ENCODE measurements at regions not wholly inside any gene's neighbourhood (a gene's known extent, or its start where the extent isn't known, plus 50 kb on each side); places are given as distances from the start of the nearest gene placed in this dataset.
"Not testable (repeated sequence)": the region's sequence is repeated elsewhere in the genome, so short reads cannot be mapped to it uniquely, and the experiment has no call there.

GRCh38 chr4:156377036-156377710 is 423.5 kb upstream of the CTSO start:
- H3K27ac Mint-ChIP-seq, result peak overlapping the region in 1 of 7 donors; percentile 47
- Histone ChIP-seq H3K4me3 (ENCODE audit: low read length in 2 of 2) (no peak overlapping the region), H3K4me1 (ENCODE audit: insufficient read depth, low read length) (no peaks in the 10 kb centered on the region), H3K36me3 (ENCODE audit: insufficient read depth, low read length) (no peaks in the 10 kb centered on the region), H3K27ac (ENCODE audit: low read depth, low read length) (no peak overlapping the region), H3K9me3 (ENCODE audit: control insufficient read depth in 1 of 2, low read length in 2 of 2) (no peaks in the 10 kb centered on the region), H3K27me3 (ENCODE audit: insufficient read depth, low read length) (no peaks in the 10 kb centered on the region)
- peaks cover 0 to 4% (median 0%) of the 10 kb centered on the region in 8 donors for H3K9me3 Mint-ChIP-seq
- ChIA-PET POLR2A (ENCODE audit: partially characterized antibody) (no interaction called here), CTCF (ENCODE audit: partially characterized antibody) (no interaction called here)
- intact Hi-C loops (cut with micrococcal nuclease), result no loop called here
- no peaks in the 10 kb centered on the region for H3K36me3 Mint-ChIP-seq
- H3K4me1 Mint-ChIP-seq, result no peaks in the 10 kb centered on the region
- H3K27me3 Mint-ChIP-seq, result no peaks in the 10 kb centered on the region
- no peak overlapping the region for H3K4me3 Mint-ChIP-seq
- no peak for DNase-seq

GRCh38 chr4:156374894-156375293 is 421.2 kb upstream of the CTSO start:
- no peaks in the 10 kb centered on the region for H3K4me1 Mint-ChIP-seq
- Histone ChIP-seq H3K27ac (ENCODE audit: low read depth, low read length) (no peak overlapping the region), H3K9me3 (ENCODE audit: control insufficient read depth in 1 of 2, low read length in 2 of 2) (no peaks in the 10 kb centered on the region), H3K4me1 (ENCODE audit: insufficient read depth, low read length) (no peaks in the 10 kb centered on the region), H3K27me3 (ENCODE audit: insufficient read depth, low read length) (no peaks in the 10 kb centered on the region), H3K36me3 (ENCODE audit: insufficient read depth, low read length) (no peaks in the 10 kb centered on the region), H3K4me3 (ENCODE audit: low read length in 2 of 2) (no peak overlapping the region)
- no peaks in the 10 kb centered on the region for H3K36me3 Mint-ChIP-seq
- H3K9me3 Mint-ChIP-seq, result peaks cover 0 to 4% (median 0%) of the 10 kb centered on the region in 8 donors
- no peak for DNase-seq
- H3K4me3 Mint-ChIP-seq, result no peak overlapping the region
- CTCF ChIA-PET (ENCODE audit: partially characterized antibody), result no interaction called here
- no peaks in the 10 kb centered on the region for H3K27me3 Mint-ChIP-seq
- H3K27ac Mint-ChIP-seq, result no peak overlapping the region
- intact Hi-C loops (cut with micrococcal nuclease), result no loop called here
- POLR2A ChIA-PET (ENCODE audit: partially characterized antibody), result no interaction called here

- no peaks in the 10 kb centered on the region for H3K36me3 ChIP-seq (ENCODE audit: insufficient read depth, low read length)
- no peak overlapping the region for H3K27ac Mint-ChIP-seq
- intact Hi-C loops (cut with micrococcal nuclease), result no loop called here
- ChIA-PET POLR2A (ENCODE audit: partially characterized antibody) (no interaction called here), CTCF (ENCODE audit: partially characterized antibody) (no interaction called here)
- H3K27me3 ChIP-seq (ENCODE audit: insufficient read depth, low read length), result no peaks in the 10 kb centered on the region
- peaks cover 0 to 4% (median 0%) of the 10 kb centered on the region in 8 donors for H3K9me3 Mint-ChIP-seq
- H3K27ac ChIP-seq (ENCODE audit: low read depth, low read length), result no peak overlapping the region
- H3K4me1 ChIP-seq (ENCODE audit: insufficient read depth, low read length), result no peaks in the 10 kb centered on the region
- DNase-seq, result no peak
- no peaks in the 10 kb centered on the region for H3K36me3 Mint-ChIP-seq
- no peaks in the 10 kb centered on the region for H3K9me3 ChIP-seq (ENCODE audit: control insufficient read depth in 1 of 2, low read length in 2 of 2)
- H3K27me3 Mint-ChIP-seq, result no peaks in the 10 kb centered on the region
- no peak overlapping the region for H3K4me3 ChIP-seq (ENCODE audit: low read length in 2 of 2)
- H3K4me3 Mint-ChIP-seq, result no peak overlapping the region
- H3K4me1 Mint-ChIP-seq, result no peaks in the 10 kb centered on the region
Observed at GRCh38 chr4:156374069-156374468, 420.4 kb upstream of the CTSO start.

- intact Hi-C loops (cut with micrococcal nuclease); CTCF ChIA-PET (ENCODE audit: partially characterized antibody); H3K27me3 ChIP-seq (ENCODE audit: insufficient read depth, low read length); H3K4me1 Mint-ChIP-seq; DNase-seq; POLR2A ChIA-PET (ENCODE audit: partially characterized antibody); H3K36me3 ChIP-seq (ENCODE audit: insufficient read depth, low read length); H3K27ac ChIP-seq (ENCODE audit: low read depth, low read length); H3K9me3 ChIP-seq (ENCODE audit: control insufficient read depth in 1 of 2, low read length in 2 of 2); H3K27me3 Mint-ChIP-seq; H3K4me1 ChIP-seq (ENCODE audit: insufficient read depth, low read length); H3K36me3 Mint-ChIP-seq; H3K4me3 Mint-ChIP-seq; H3K9me3 Mint-ChIP-seq; H3K27ac Mint-ChIP-seq; H3K4me3 ChIP-seq (ENCODE audit: low read length in 2 of 2): not testable (repeated sequence)
Observed at GRCh38 chr4:156367502-156367901, 413.8 kb upstream of the CTSO start.

GRCh38 chr4:156362581-156362980 is 408.9 kb upstream of the CTSO start:
- H3K9me3 Mint-ChIP-seq, result peaks cover 0 to 15% (median 5%) of the 10 kb centered on the region in 8 donors
- no peaks in the 10 kb centered on the region for H3K4me1 ChIP-seq (ENCODE audit: insufficient read depth, low read length)
- H3K27me3 Mint-ChIP-seq, result no peaks in the 10 kb centered on the region
- no peak overlapping the region for H3K27ac ChIP-seq (ENCODE audit: low read depth, low read length)
- intact Hi-C loops (cut with micrococcal nuclease), result no loop called here
- H3K4me3 ChIP-seq (ENCODE audit: low read length in 2 of 2), result no peak overlapping the region
- no peaks in the 10 kb centered on the region for H3K4me1 Mint-ChIP-seq
- no peaks in the 10 kb centered on the region for H3K9me3 ChIP-seq (ENCODE audit: control insufficient read depth in 1 of 2, low read length in 2 of 2)
- DNase-seq, result no peak
- ChIA-PET CTCF (ENCODE audit: partially characterized antibody) (no interaction called here), POLR2A (ENCODE audit: partially characterized antibody) (no interaction called here)
- H3K4me3 Mint-ChIP-seq, result no peak overlapping the region
- H3K36me3 ChIP-seq (ENCODE audit: insufficient read depth, low read length), result no peaks in the 10 kb centered on the region
- no peaks in the 10 kb centered on the region for H3K36me3 Mint-ChIP-seq
- H3K27me3 ChIP-seq (ENCODE audit: insufficient read depth, low read length), result no peaks in the 10 kb centered on the region
- no peak overlapping the region for H3K27ac Mint-ChIP-seq

- Mint-ChIP-seq H3K27ac (no peak overlapping the region), H3K27me3 (no peaks in the 10 kb centered on the region), H3K4me3 (no peak overlapping the region), H3K36me3 (no peaks in the 10 kb centered on the region), H3K9me3 (peaks cover 0 to 7% (median 0%) of the 10 kb centered on the region in 8 donors), H3K4me1 (no peaks in the 10 kb centered on the region)
- DNase-seq, result no peak
- no peaks in the 10 kb centered on the region for H3K36me3 ChIP-seq (ENCODE audit: insufficient read depth, low read length)
- CTCF ChIA-PET (ENCODE audit: partially characterized antibody), result no interaction called here
- no peak overlapping the region for H3K27ac ChIP-seq (ENCODE audit: low read depth, low read length)
- no peaks in the 10 kb centered on the region for H3K9me3 ChIP-seq (ENCODE audit: control insufficient read depth in 1 of 2, low read length in 2 of 2)
- H3K4me3 ChIP-seq (ENCODE audit: low read length in 2 of 2), result no peak overlapping the region
- no peaks in the 10 kb centered on the region for H3K27me3 ChIP-seq (ENCODE audit: insufficient read depth, low read length)
- intact Hi-C loops (cut with micrococcal nuclease), result no loop called here
- POLR2A ChIA-PET (ENCODE audit: partially characterized antibody), result no interaction called here
- no peaks in the 10 kb centered on the region for H3K4me1 ChIP-seq (ENCODE audit: insufficient read depth, low read length)
Observed at GRCh38 chr4:156347412-156348075, 393.9 kb upstream of the CTSO start.

- peaks cover 0 to 7% (median 0%) of the 10 kb centered on the region in 8 donors for H3K9me3 Mint-ChIP-seq
- Histone ChIP-seq H3K27me3 (ENCODE audit: insufficient read depth, low read length) (no peaks in the 10 kb centered on the region), H3K27ac (ENCODE audit: low read depth, low read length) (no peak overlapping the region), H3K36me3 (ENCODE audit: insufficient read depth, low read length) (no peaks in the 10 kb centered on the region), H3K9me3 (ENCODE audit: control insufficient read depth in 1 of 2, low read length in 2 of 2) (no peaks in the 10 kb centered on the region), H3K4me3 (ENCODE audit: low read length in 2 of 2) (no peak overlapping the region), H3K4me1 (ENCODE audit: insufficient read depth, low read length) (no peaks in the 10 kb centered on the region)
- intact Hi-C loops (cut with micrococcal nuclease), result no loop called here
- ChIA-PET CTCF (ENCODE audit: partially characterized antibody) (no interaction called here), POLR2A (ENCODE audit: partially characterized antibody) (no interaction called here)
- H3K36me3 Mint-ChIP-seq, result no peaks in the 10 kb centered on the region
- H3K4me3 Mint-ChIP-seq, result no peak overlapping the region
- no peak for DNase-seq
- no peaks in the 10 kb centered on the region for H3K4me1 Mint-ChIP-seq
- no peaks in the 10 kb centered on the region for H3K27me3 Mint-ChIP-seq
- no peak overlapping the region for H3K27ac Mint-ChIP-seq
Observed at GRCh38 chr4:156346959-156347385, 393.3 kb upstream of the CTSO start.
